Fibroblast of the aortic adventitia (primary cell): ENCODE measurements at regions not wholly inside any gene's neighbourhood (a gene's known extent, or its start where the extent isn't known, plus 50 kb on each side); places are given as distances from the start of the nearest gene placed in this dataset. TPM values are rescaled to one million over a fixed set of nuclear protein-coding genes. Genes with fewer than 3 reads are reported as not detected.

Experiments
- DNase-seq: peaks from one replicate; pipeline ENCODE4 v3.0.0-alpha.2; 2010; ENCODE audit warnings: low read depth
- H3K4me3 ChIP-seq: 2 replicates; pipeline ENCODE4 v1.5.1; 2011; ENCODE audit warnings: low read depth, mild to moderate bottlenecking, control low read depth, low read length, moderate library complexity
- CTCF ChIP-seq: IDR thresholded peaks from 2 replicates; pipeline ENCODE4 v1.5.1; 2011; ENCODE audit warnings: mild to moderate bottlenecking, low read length, control low read depth, inconsistent platforms; ENCODE audit not compliant: insufficient read depth
- small RNA-seq: library from RNA; depleted of rRNA; stranded (forward); fragments of <200 nt; gene quantifications from one replicate; pipeline ENCODE3, GENCODE V24; 2012

- no peak for TF ChIP-seq CTCF
- DNase-seq, result no peak
These were observed 54.3 kb upstream of the NOX3 start for GRCh38 chr6:155509743-155510475.

GRCh38 chr6:155505608-155505989 lies 50.0 kb upstream of the NOX3 start:
- no peak overlapping the region for H3K4me3 ChIP-seq
- no peak for TF ChIP-seq CTCF
- DNase-seq, result no peak

More at GRCh38 chr6:155509743-155510475, 54.3 kb upstream of the NOX3 start:
- H3K4me3 ChIP-seq, result no peak overlapping the region

Small RNA genes lying in the stretch of these regions (small RNA-seq; reads per million reads assigned to genes)
- not detected for gene MIR1202
- not detected for gene RNU7-152P
- gene SNORD28B, result not detected
